ENCODE measurements at regions not wholly inside any gene's neighbourhood (a gene's known extent, or its start where the extent isn't known, plus 50 kb on each side); places are given as distances from the start of the nearest gene placed in this dataset.

- TF ChIP-seq ZNF114 (CRISPR knock-in tag; IDR thresholded peaks at IDR 0.05): no peak
- TF ChIP-seq CTCF (conservative IDR thresholded peaks at IDR 0.05; ENCODE audit: low read depth in 2 of 2): no peak
These were observed 462.4 kb upstream of the ACVR2A start for GRCh38 chr2:147382322-147382948.

All from GM23338 (cell line).